ENCODE measurements at regions not wholly inside any gene's neighbourhood (a gene's known extent, or its start where the extent isn't known, plus 50 kb on each side); places are given as distances from the start of the nearest gene placed in this dataset.

DNA sequence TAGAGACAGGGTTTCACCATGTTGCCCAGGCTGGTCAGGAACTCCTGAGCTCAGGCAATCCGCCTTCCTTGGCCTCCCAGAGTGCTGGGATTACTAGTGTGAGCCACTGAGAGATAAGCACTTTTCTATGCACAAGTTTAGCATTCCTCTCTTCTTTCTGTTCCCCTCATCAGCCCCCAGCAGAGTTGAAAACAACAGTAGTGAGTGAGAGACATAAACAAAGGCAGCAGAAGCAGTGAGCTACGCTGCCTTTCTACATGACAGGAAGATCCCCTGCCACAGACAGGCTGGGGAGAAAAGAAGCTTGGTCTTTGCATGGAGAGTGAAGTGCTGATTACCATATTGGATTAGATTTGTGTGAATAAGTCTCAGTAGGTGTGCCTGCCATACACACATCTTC lies 392.0 kb upstream of the KIRREL3 start:
- no peaks in the 10 kb centered on the region for H3K4me1 Mint-ChIP-seq
- no peak overlapping the region for H3K27ac Mint-ChIP-seq
- no peak for ATAC-seq
- intact Hi-C loops (cut with DNase I, micrococcal nuclease): no loop called here
- POLR2A ChIA-PET: no interaction called here
- DNase-seq: no peak
- H3K27me3 Mint-ChIP-seq: peaks cover 4% of the 10 kb centered on the region
- H3K9me3 Mint-ChIP-seq (ENCODE audit: low read depth): peaks cover 2% of the 10 kb centered on the region
- CTCF ChIA-PET: no interaction called here
- H3K36me3 Mint-ChIP-seq (ENCODE audit: low read depth): no peaks in the 10 kb centered on the region
- H3K4me3 Mint-ChIP-seq: no peak overlapping the region

GRCh38 chr11:127390465-127390864 lies 389.9 kb upstream of the KIRREL3 start:
- intact Hi-C loops (cut with DNase I, micrococcal nuclease): no loop called here
- Mint-ChIP-seq H3K4me3 (no peak overlapping the region), H3K9me3 (ENCODE audit: low read depth) (peaks cover 2% of the 10 kb centered on the region), H3K36me3 (ENCODE audit: low read depth) (no peaks in the 10 kb centered on the region), H3K4me1 (no peaks in the 10 kb centered on the region), H3K27ac (no peak overlapping the region), H3K27me3 (no peaks in the 10 kb centered on the region)
- ChIA-PET POLR2A (interaction anchor here (0.6 kb wide), 1 partner anchor 9 kb away, joined by 3 read pairs; no protein-coding TSS in a partner anchor), CTCF (no interaction called here)
- no peak for DNase-seq
- ATAC-seq: no peak

GRCh38 chr11:127385071-127385470 lies 384.5 kb upstream of the KIRREL3 start:
- intact Hi-C loops (cut with DNase I, micrococcal nuclease): no loop called here
- POLR2A ChIA-PET: no interaction called here
- H3K9me3 Mint-ChIP-seq (ENCODE audit: low read depth): no peaks in the 10 kb centered on the region
- DNase-seq (no peak), ATAC-seq (no peak)
- H3K36me3 Mint-ChIP-seq (ENCODE audit: low read depth): no peaks in the 10 kb centered on the region
- H3K4me3 Mint-ChIP-seq: no peak overlapping the region
- no peak overlapping the region for H3K27ac Mint-ChIP-seq
- CTCF ChIA-PET: no interaction called here
- H3K4me1 Mint-ChIP-seq: no peaks in the 10 kb centered on the region
- H3K27me3 Mint-ChIP-seq: peaks cover 2% of the 10 kb centered on the region

DNA sequence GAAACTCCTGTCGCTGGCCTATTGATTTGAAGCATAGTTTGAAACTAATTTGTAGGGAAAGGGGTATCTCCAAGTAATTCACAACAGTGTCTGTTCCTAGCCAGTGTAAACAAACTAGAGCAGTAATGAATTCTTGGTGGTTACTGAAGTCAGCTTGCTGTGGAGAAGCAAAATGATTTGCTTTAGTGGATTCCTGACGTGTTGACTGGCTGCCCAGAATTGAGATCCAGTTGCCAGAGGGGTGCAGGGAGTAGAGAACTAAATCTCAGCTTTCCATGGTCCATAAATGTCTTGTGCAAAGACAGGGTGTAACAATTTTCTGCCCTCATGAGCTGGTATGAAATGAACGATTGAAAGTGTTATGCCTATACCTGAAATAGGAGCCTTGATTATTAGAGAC lies 382.5 kb upstream of the KIRREL3 start:
- H3K36me3 Mint-ChIP-seq (ENCODE audit: low read depth): no peaks in the 10 kb centered on the region
- DNase-seq: no peak
- no peak for ATAC-seq
- no peaks in the 10 kb centered on the region for H3K9me3 Mint-ChIP-seq (ENCODE audit: low read depth)
- H3K27ac Mint-ChIP-seq: no peak overlapping the region
- H3K4me1 Mint-ChIP-seq: no peaks in the 10 kb centered on the region
- ChIA-PET CTCF (no interaction called here), POLR2A (no interaction called here)
- H3K27me3 Mint-ChIP-seq: peaks cover 2% of the 10 kb centered on the region
- intact Hi-C loops (cut with DNase I, micrococcal nuclease): no loop called here
- no peak overlapping the region for H3K4me3 Mint-ChIP-seq

GRCh38 chr11:127381247-127381646 lies 380.7 kb upstream of the KIRREL3 start:
- intact Hi-C loops (cut with DNase I, micrococcal nuclease): no loop called here
- ChIA-PET CTCF (no interaction called here), POLR2A (no interaction called here)
- no peak overlapping the region for H3K27ac Mint-ChIP-seq
- H3K27me3 Mint-ChIP-seq: peaks cover 3% of the 10 kb centered on the region
- no peaks in the 10 kb centered on the region for H3K36me3 Mint-ChIP-seq (ENCODE audit: low read depth)
- no peak overlapping the region for H3K4me3 Mint-ChIP-seq
- DNase-seq: no peak
- no peaks in the 10 kb centered on the region for H3K4me1 Mint-ChIP-seq
- no peak for ATAC-seq
- H3K9me3 Mint-ChIP-seq (ENCODE audit: low read depth): no peaks in the 10 kb centered on the region

DNA sequence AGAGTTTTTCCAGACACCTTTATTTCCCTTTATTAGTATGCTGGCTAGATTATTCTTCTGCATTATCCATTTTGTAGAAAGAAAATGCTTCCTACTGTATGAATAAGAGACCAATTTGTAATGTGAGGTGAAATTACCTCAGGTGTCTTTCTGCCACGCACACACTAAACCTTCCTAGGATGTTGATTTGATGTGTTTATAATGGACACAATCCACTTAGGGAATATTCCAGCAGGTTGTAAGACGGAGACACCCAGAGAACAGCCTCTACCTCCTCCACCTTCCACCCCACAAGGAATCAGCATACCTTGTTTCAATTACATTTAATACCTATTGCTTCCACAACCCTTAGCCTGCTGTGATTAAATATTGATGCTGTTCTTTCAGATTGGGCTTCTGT lies 379.1 kb upstream of the KIRREL3 start:
- intact Hi-C loops (cut with DNase I, micrococcal nuclease): no loop called here
- ATAC-seq (no peak), DNase-seq (no peak)
- ChIA-PET CTCF (no interaction called here), POLR2A (no interaction called here)
- Mint-ChIP-seq H3K27me3 (peaks cover 3% of the 10 kb centered on the region), H3K4me1 (no peaks in the 10 kb centered on the region), H3K4me3 (no peak overlapping the region), H3K27ac (no peak overlapping the region), H3K36me3 (ENCODE audit: low read depth) (no peaks in the 10 kb centered on the region), H3K9me3 (ENCODE audit: low read depth) (no peaks in the 10 kb centered on the region)

DNA sequence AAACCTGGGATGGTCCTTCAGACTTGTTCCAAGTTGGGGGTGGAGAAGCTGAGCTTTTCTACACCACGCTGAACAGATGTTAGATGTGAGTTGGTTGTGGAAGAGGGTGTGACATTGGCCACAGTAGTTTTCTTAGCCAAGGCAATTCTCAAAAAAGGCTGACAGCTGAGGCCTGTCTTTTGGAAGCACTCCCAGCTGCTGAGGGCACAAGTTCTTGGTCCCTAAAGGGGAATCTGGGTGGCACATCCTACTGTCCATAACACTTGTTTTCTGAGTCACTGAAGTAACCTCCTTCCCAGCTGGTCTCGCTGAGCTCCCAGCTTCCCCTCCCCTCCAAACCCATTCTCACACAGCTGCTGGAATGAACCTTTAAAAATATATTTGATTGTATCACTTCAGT lies 375.7 kb upstream of the KIRREL3 start:
- no peak for DNase-seq
- ChIA-PET POLR2A (no interaction called here), CTCF (interaction anchor here (0.6 kb wide), 1 partner anchor 114 kb away, joined by 3 read pairs; no protein-coding TSS in a partner anchor)
- H3K27ac Mint-ChIP-seq: no peak overlapping the region
- intact Hi-C loops (cut with DNase I, micrococcal nuclease): no loop called here
- H3K36me3 Mint-ChIP-seq (ENCODE audit: low read depth): no peaks in the 10 kb centered on the region
- no peak for ATAC-seq
- H3K4me1 Mint-ChIP-seq: no peaks in the 10 kb centered on the region
- H3K9me3 Mint-ChIP-seq (ENCODE audit: low read depth): no peaks in the 10 kb centered on the region
- H3K4me3 Mint-ChIP-seq: no peak overlapping the region
- peaks cover 3% of the 10 kb centered on the region for H3K27me3 Mint-ChIP-seq

GRCh38 chr11:127369356-127369755 lies 368.8 kb upstream of the KIRREL3 start:
- intact Hi-C loops (cut with DNase I, micrococcal nuclease): no loop called here
- CTCF ChIA-PET: no interaction called here
- no peaks in the 10 kb centered on the region for H3K4me1 Mint-ChIP-seq
- no peaks in the 10 kb centered on the region for H3K9me3 Mint-ChIP-seq (ENCODE audit: low read depth)
- POLR2A ChIA-PET: no interaction called here
- H3K36me3 Mint-ChIP-seq (ENCODE audit: low read depth): no peaks in the 10 kb centered on the region
- H3K4me3 Mint-ChIP-seq: no peak overlapping the region
- DNase-seq: no peak
- no peak overlapping the region for H3K27ac Mint-ChIP-seq
- ATAC-seq: no peak
- H3K27me3 Mint-ChIP-seq: no peaks in the 10 kb centered on the region

- H3K27me3 Mint-ChIP-seq: peaks cover 6% of the 10 kb centered on the region
- ChIA-PET POLR2A (interaction anchor here (0.7 kb wide), 1 partner anchor 49 kb away, joined by 3 read pairs; no protein-coding TSS in a partner anchor), CTCF (no interaction called here)
- no peaks in the 10 kb centered on the region for H3K4me1 Mint-ChIP-seq
- DNase-seq (no peak), ATAC-seq (no peak)
- no peak overlapping the region for H3K4me3 Mint-ChIP-seq
- H3K27ac Mint-ChIP-seq: no peak overlapping the region
- no peaks in the 10 kb centered on the region for H3K36me3 Mint-ChIP-seq (ENCODE audit: low read depth)
- H3K9me3 Mint-ChIP-seq (ENCODE audit: low read depth): peaks cover 2% of the 10 kb centered on the region
- intact Hi-C loops (cut with DNase I, micrococcal nuclease): no loop called here
Observed at GRCh38 chr11:127362754-127363308, 362.3 kb upstream of the KIRREL3 start.

- intact Hi-C loops (cut with DNase I, micrococcal nuclease): no loop called here
- H3K4me1 Mint-ChIP-seq: no peaks in the 10 kb centered on the region
- H3K27ac Mint-ChIP-seq: no peak overlapping the region
- ChIA-PET CTCF (no interaction called here), POLR2A (no interaction called here)
- H3K27me3 Mint-ChIP-seq: peaks cover 8% of the 10 kb centered on the region
- DNase-seq (no peak), ATAC-seq (no peak)
- H3K36me3 Mint-ChIP-seq (ENCODE audit: low read depth): no peaks in the 10 kb centered on the region
- H3K9me3 Mint-ChIP-seq (ENCODE audit: low read depth): peaks cover 2% of the 10 kb centered on the region
- H3K4me3 Mint-ChIP-seq: no peak overlapping the region
Observed at GRCh38 chr11:127358160-127358559, 357.6 kb upstream of the KIRREL3 start.

GRCh38 chr11:127350476-127350875 lies 349.9 kb upstream of the KIRREL3 start:
- ATAC-seq (no peak), DNase-seq (no peak)
- CTCF ChIA-PET: interaction anchor here (0.7 to 1.7 kb wide), 4 partner anchors 9 to 208 kb away, joined by 3 to 4 read pairs (median 3); no protein-coding TSS in a partner anchor
- Mint-ChIP-seq H3K4me1 (no peaks in the 10 kb centered on the region), H3K4me3 (no peak overlapping the region), H3K27me3 (peaks cover 10% of the 10 kb centered on the region), H3K27ac (no peak overlapping the region), H3K36me3 (ENCODE audit: low read depth) (no peaks in the 10 kb centered on the region), H3K9me3 (ENCODE audit: low read depth) (peaks cover 6% of the 10 kb centered on the region)
- intact Hi-C loops (cut with DNase I, micrococcal nuclease): no loop called here
- POLR2A ChIA-PET: no interaction called here

- Mint-ChIP-seq H3K27me3 (peaks cover 9% of the 10 kb centered on the region), H3K9me3 (ENCODE audit: low read depth) (peaks cover 6% of the 10 kb centered on the region), H3K4me3 (no peak overlapping the region), H3K36me3 (ENCODE audit: low read depth) (no peaks in the 10 kb centered on the region), H3K4me1 (no peaks in the 10 kb centered on the region), H3K27ac (no peak overlapping the region)
- no peak for ATAC-seq
- intact Hi-C loops (cut with DNase I, micrococcal nuclease): loop anchor here in 1 of 2 experiments (1.0 to 10.0 kb wide), 3 partner anchors 630 to 1041 kb away; partner anchors contain the start of gene DCPS
- ChIA-PET POLR2A (no interaction called here), CTCF (interaction anchor here (0.5 to 1.2 kb wide), 8 partner anchors 11 to 905 kb away, joined by 3 to 6 read pairs (median 3); no protein-coding TSS in a partner anchor)
- DNase-seq: peak; percentile 38
Observed at GRCh38 chr11:127345819-127346459, 345.4 kb upstream of the KIRREL3 start.
